PC-3 (cell line): ENCODE measurements at regions not wholly inside any gene's neighbourhood (a gene's known extent, or its start where the extent isn't known, plus 50 kb on each side); places are given as distances from the start of the nearest gene placed in this dataset.

Source experiments
- ATAC-seq: fragments of 200-7000 bp; cut with Tn5 transposase; 2 replicates; pipeline ENCODE4 v1.9.1; 2020; ENCODE audit warnings: mild to moderate bottlenecking, moderate library complexity
- BruUV-seq: library from RNA; stranded (reverse); fragments of 400-500 nt; replicated peaks from 2 replicates; lab custom pipeline; 2021; lab: Mats Ljungman, UMichigan
- CTCF ChIA-PET: fragments of 300-600 bp; sonication (Branson Sonifier 250); formaldehyde crosslinking; loops from one replicate; lab custom pipeline; 2022; ENCODE audit warnings: antibody characterized with exemption; lab: Charles Lee
- POLR2A ChIA-PET: fragments of 300-600 bp; sonication (Branson Sonifier 250); formaldehyde crosslinking; loops from one replicate; lab custom pipeline; 2022; ENCODE audit warnings: antibody characterized with exemption; ENCODE audit not compliant: unreplicated experiment; lab: Charles Lee
- DNase-seq: peaks from one replicate; pipeline ENCODE4 v3.0.0-alpha.2; 2015
- H2AFZ ChIP-seq: fragments of 300-600 bp; sonication (generic); 2 replicates; pipeline ENCODE4 v1.6.0; 2016; ENCODE audit warnings: antibody characterized with exemption, low read length
- H3F3A ChIP-seq: fragments of 300-600 bp; sonication (generic); one replicate; pipeline ENCODE4 v1.6.0; 2017; ENCODE audit warnings: antibody characterized with exemption, low read length, control low read depth, mild to moderate bottlenecking; ENCODE audit not compliant: unreplicated experiment
- H3K27ac ChIP-seq: fragments of 300-600 bp; sonication (generic); 2 replicates; pipeline ENCODE4 v1.5.1; 2016; ENCODE audit warnings: mild to moderate bottlenecking, low read length
- H3K27me3 ChIP-seq: fragments of 300-600 bp; sonication (generic); 2 replicates; pipeline ENCODE4 v1.6.1; 2016; ENCODE audit warnings: low read length, mixed read lengths
- H3K36me3 ChIP-seq: fragments of 300-600 bp; sonication (generic); 2 replicates; pipeline ENCODE4 v1.6.1; 2016; ENCODE audit warnings: low read depth, mixed run types, low read length, mixed read lengths
- H3K4me1 ChIP-seq: fragments of 300-600 bp; sonication (generic); 2 replicates; pipeline ENCODE4 v1.5.1; 2016; ENCODE audit warnings: low read length; ENCODE audit not compliant: insufficient read depth
- H3K4me2 ChIP-seq: fragments of 300-600 bp; sonication (generic); 2 replicates; pipeline ENCODE4 v1.6.0; 2016; ENCODE audit warnings: low read length
- H3K4me3 ChIP-seq: fragments of 300-600 bp; sonication (generic); 2 replicates; pipeline ENCODE4 v1.5.1; 2016; ENCODE audit warnings: mild to moderate bottlenecking, low read length, mixed read lengths
- H3K79me2 ChIP-seq: fragments of 300-600 bp; sonication (generic); 2 replicates; pipeline ENCODE4 v1.6.1; 2017; ENCODE audit warnings: low read length, mixed read lengths
- H3K9ac ChIP-seq: fragments of 300-600 bp; sonication (generic); 2 replicates; pipeline ENCODE4 v1.6.0; 2016; ENCODE audit warnings: mild to moderate bottlenecking, low read length
- H3K9me2 ChIP-seq: fragments of 300-600 bp; sonication (generic); replicated peaks from 2 replicates; pipeline ENCODE4 v1.6.1; 2016; ENCODE audit warnings: mixed run types, low read length, mixed read lengths
- H3K9me3 ChIP-seq: fragments of 300-600 bp; sonication (generic); 2 replicates; pipeline ENCODE4 v1.6.1; 2016; ENCODE audit warnings: low read length, mixed read lengths
- H4K20me1 ChIP-seq: fragments of 300-600 bp; sonication (generic); 2 replicates; pipeline ENCODE4 v1.6.1; 2016; ENCODE audit warnings: low read length, mixed read lengths
- EZH2 ChIP-seq: fragments of 300-600 bp; sonication (generic); IDR thresholded peaks from one replicate; pipeline ENCODE4 v1.6.1; 2017; ENCODE audit warnings: antibody characterized with exemption, mild to moderate bottlenecking, low read length; ENCODE audit not compliant: unreplicated experiment
- EZH2phosphoT487 ChIP-seq: fragments of 300-600 bp; sonication (generic); IDR thresholded peaks from 2 replicates; pipeline ENCODE4 v1.6.1; 2018; ENCODE audit warnings: mild to moderate bottlenecking, antibody characterized with exemption, low read length, borderline replicate concordance
- intact Hi-C: fragments of 100-400 bp; cut with micrococcal nuclease; formaldehyde crosslinking; loops from 2 replicates; pipeline ENCODE4 v1.9.0; 2023
- TF ChIP-seq, protein P1 (sequence below): fragments of 300-600 bp; sonication (generic); conservative IDR thresholded peaks from 2 replicates; pipeline ENCODE4 v1.5.1; 2017; ENCODE audit warnings: antibody characterized with exemption, low read depth, mild to moderate bottlenecking, low read length

GRCh38 chr21:27564684-27565301, 597.9 kb upstream of the ADAMTS5 start:
- POLR2A ChIA-PET, result no interaction called here
- Histone ChIP-seq H2AFZ (0 out of 2 replicates have a peak overlapping the region, but pooled peaks have one; percentile 44), H3K9ac (no peak overlapping the region), H3F3A (no peaks in the 10 kb centered on the region), H3K27me3 (no peaks in the 10 kb centered on the region), H3K36me3 (no peaks in the 10 kb centered on the region), H3K4me2 (no peak overlapping the region), H3K27ac (no peak overlapping the region), H3K9me2 (no peaks in the 10 kb centered on the region), H3K4me1 (peaks cover 1% of the 10 kb centered on the region), H3K9me3 (no peaks in the 10 kb centered on the region), H4K20me1 (no peaks in the 10 kb centered on the region), H3K79me2 (no peaks in the 10 kb centered on the region), H3K4me3 (no peak overlapping the region)
- DNase-seq (peak; percentile 52), ATAC-seq (peak; percentile 99)
- intact Hi-C loops, result loop anchor here (1.0 to 10.0 kb wide), 9 partner anchors 87 to 1183 kb away; partner anchors contain the start of gene ADAMTS5
- CTCF ChIA-PET, result interaction anchor here (0.6 to 0.7 kb wide), 3 partner anchors 136 to 868 kb away, joined by 3 to 9 read pairs (median 3); no protein-coding TSS in a partner anchor
- no TSS peak for BruUV-seq
- no peak for TF ChIP-seq EZH2phosphoT487
- TF ChIP-seq, protein P1, sequence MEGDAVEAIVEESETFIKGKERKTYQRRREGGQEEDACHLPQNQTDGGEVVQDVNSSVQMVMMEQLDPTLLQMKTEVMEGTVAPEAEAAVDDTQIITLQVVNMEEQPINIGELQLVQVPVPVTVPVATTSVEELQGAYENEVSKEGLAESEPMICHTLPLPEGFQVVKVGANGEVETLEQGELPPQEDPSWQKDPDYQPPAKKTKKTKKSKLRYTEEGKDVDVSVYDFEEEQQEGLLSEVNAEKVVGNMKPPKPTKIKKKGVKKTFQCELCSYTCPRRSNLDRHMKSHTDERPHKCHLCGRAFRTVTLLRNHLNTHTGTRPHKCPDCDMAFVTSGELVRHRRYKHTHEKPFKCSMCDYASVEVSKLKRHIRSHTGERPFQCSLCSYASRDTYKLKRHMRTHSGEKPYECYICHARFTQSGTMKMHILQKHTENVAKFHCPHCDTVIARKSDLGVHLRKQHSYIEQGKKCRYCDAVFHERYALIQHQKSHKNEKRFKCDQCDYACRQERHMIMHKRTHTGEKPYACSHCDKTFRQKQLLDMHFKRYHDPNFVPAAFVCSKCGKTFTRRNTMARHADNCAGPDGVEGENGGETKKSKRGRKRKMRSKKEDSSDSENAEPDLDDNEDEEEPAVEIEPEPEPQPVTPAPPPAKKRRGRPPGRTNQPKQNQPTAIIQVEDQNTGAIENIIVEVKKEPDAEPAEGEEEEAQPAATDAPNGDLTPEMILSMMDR, result peak; percentile 80

DNA sequence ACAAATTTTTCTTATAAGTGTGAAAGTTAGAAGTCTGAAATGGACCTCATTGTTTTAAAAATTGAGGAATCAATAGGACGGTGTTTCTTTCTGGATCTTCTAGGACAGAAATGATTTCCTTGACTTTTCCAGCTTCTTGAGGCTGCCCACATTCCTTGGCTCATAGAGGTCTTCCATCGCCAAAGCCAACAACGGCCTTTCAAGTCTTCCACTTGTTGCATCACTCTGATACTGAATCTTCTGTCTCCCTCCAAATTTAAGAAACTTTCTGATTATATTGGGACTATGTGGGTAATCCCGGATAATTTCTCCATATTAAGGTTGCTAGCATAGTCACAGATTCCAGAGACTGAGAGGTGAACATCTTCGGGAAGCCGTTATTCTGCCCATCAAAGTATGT, 595.4 kb upstream of the ADAMTS5 start:
- H3K79me2 ChIP-seq, result no peaks in the 10 kb centered on the region
- TF ChIP-seq EZH2, result no peak
- TF ChIP-seq EZH2phosphoT487, result no peak
- TF ChIP-seq, protein P1, result no peak
- no peaks in the 10 kb centered on the region for H3F3A ChIP-seq
- no peaks in the 10 kb centered on the region for H4K20me1 ChIP-seq
- no peak overlapping the region for H2AFZ ChIP-seq
- no peaks in the 10 kb centered on the region for H3K36me3 ChIP-seq
- no TSS peak for BruUV-seq
- no peaks in the 10 kb centered on the region for H3K9me3 ChIP-seq
- no peak for DNase-seq
- no peaks in the 10 kb centered on the region for H3K4me1 ChIP-seq
- ChIA-PET CTCF (no interaction called here), POLR2A (no interaction called here)
- no peak overlapping the region for H3K4me2 ChIP-seq
- no peak overlapping the region for H3K27ac ChIP-seq
- no peak overlapping the region for H3K4me3 ChIP-seq
- no peak overlapping the region for H3K9ac ChIP-seq
- no peak for ATAC-seq
- no peaks in the 10 kb centered on the region for H3K27me3 ChIP-seq
- H3K9me2 ChIP-seq, result no peaks in the 10 kb centered on the region
- intact Hi-C loops, result loop anchor here (5.0 to 10.0 kb wide), 4 partner anchors 85 to 1185 kb away; partner anchors contain the start of gene ADAMTS5

DNA sequence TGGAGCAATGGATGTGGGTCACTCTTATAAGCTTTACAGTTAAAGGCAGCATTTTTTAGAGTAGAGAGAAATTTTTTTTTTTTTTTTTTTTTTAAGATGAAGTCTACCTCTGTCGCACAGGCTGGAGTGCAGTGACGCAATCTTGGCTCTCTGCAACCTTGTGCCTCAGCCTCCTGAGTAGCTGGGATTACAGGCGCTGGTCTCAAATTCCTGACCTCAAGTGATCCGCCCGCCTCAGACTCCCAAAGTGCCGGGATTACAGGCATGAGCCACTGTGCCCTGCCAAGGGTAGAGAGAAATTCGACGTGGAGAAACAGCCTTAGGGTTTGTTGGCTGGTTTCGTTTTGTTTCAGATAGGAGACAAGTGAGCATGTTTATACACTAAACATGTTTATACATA, 594.2 kb upstream of the ADAMTS5 start:
- no peak overlapping the region for H3K4me3 ChIP-seq
- BruUV-seq, result no TSS peak
- no peaks in the 10 kb centered on the region for H3K4me1 ChIP-seq
- ChIA-PET POLR2A (no interaction called here), CTCF (no interaction called here)
- H3K9me3 ChIP-seq, result no peaks in the 10 kb centered on the region
- no peaks in the 10 kb centered on the region for H3K79me2 ChIP-seq
- H2AFZ ChIP-seq, result no peak overlapping the region
- no peaks in the 10 kb centered on the region for H3K9me2 ChIP-seq
- intact Hi-C loops, result loop anchor here (5.0 to 10.0 kb wide), 4 partner anchors 84 to 1186 kb away; partner anchors contain the start of gene ADAMTS5
- H3K4me2 ChIP-seq, result no peak overlapping the region
- H3K27me3 ChIP-seq, result no peaks in the 10 kb centered on the region
- no peak overlapping the region for H3K9ac ChIP-seq
- no peaks in the 10 kb centered on the region for H4K20me1 ChIP-seq
- H3F3A ChIP-seq, result no peaks in the 10 kb centered on the region
- no peak for ATAC-seq
- no peaks in the 10 kb centered on the region for H3K36me3 ChIP-seq
- TF ChIP-seq EZH2 (no peak), EZH2phosphoT487 (no peak)
- TF ChIP-seq, protein P1, result no peak
- H3K27ac ChIP-seq, result no peak overlapping the region
- no peak for DNase-seq
